ENCODE measurements at regions not wholly inside any gene's neighbourhood (a gene's known extent, or its start where the extent isn't known, plus 50 kb on each side); places are given as distances from the start of the nearest gene placed in this dataset.

DNA sequence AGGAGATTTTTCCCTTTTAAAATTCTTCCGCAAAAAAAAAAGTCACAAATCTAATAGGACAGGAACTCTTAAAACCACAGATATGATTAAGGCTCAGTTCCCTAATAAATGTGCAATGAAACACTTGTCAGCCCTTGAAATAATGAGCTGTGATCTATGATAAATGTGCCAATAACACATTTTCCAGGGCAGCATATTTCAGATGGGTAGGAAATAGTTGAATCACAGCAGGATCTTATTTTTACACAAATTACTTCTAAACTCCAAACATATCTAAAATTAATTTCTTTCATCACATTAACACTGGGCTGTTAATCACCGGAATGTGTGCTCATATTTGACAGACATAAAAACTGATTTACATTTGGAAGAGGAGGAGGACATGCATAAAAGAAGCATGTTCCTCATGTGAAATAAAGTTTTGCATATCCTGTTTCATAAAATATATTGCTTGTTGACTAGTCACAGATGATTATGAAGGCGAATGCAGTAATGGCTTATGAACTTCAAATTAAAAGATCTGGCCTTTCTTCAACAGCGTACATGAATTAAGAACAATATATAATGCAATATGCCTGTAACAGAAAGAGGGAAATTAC, 281.4 kb downstream of the PAX3 start:
- DNase-seq (ENCODE audit: low spot score) (no peak), FAIRE-seq (no peak), ATAC-seq (no peak)
- H3K27ac ChIP-seq (ENCODE audit: extremely low read length, insufficient read depth, low read length), result no peak overlapping the region
- no peaks in the 10 kb centered on the region for H3K4me1 ChIP-seq (ENCODE audit: insufficient read depth, low read length)
- no peak overlapping the region for H3K4me3 ChIP-seq (replicated peaks in 1 of 3; ENCODE audit: insufficient read depth in 1 of 3, low read depth in 2 of 3, low read length in 3 of 3)
- TF ChIP-seq DZIP1 (CRISPR knock-in tag; IDR thresholded peaks at IDR 0.05), result no peak
- no peak for TF ChIP-seq PAF1 (CRISPR knock-in tag; IDR thresholded peaks at IDR 0.05)
- no peak for TF ChIP-seq ZNF670 (CRISPR knock-in tag; IDR thresholded peaks at IDR 0.05; ENCODE audit: borderline replicate concordance)
- TF ChIP-seq FOXK2 (IDR thresholded peaks at IDR 0.05), result no peak
- H3K36me3 ChIP-seq (replicated peaks in 1 of 2; ENCODE audit: control insufficient read depth in 1 of 2, insufficient read depth in 2 of 2, low read length in 2 of 2), result no peaks in the 10 kb centered on the region
- H3K79me2 ChIP-seq (ENCODE audit: insufficient read depth, low read length), result no peaks in the 10 kb centered on the region
- H3K9ac ChIP-seq (ENCODE audit: insufficient read depth, low read depth, low read length), result no peak overlapping the region
- 12% methylated on average over 4 of the region's 4 CpGs for WGBS (ENCODE audit: low lambda C conversion rate)
- in situ Hi-C loops (cut with HindIII; ENCODE audit: extremely low pct_ligation_motif_present, low pct_unique_long_range_greater_than_20kb), result no loop called here
- ChIA-PET POLR2A (no interaction called here), CTCF (ENCODE audit: low intra/inter-chr PET ratio, low total read pairs) (no interaction called here)
- BruUV-seq (replicated peaks), result no TSS peak
- H3K4me2 ChIP-seq (ENCODE audit: low read depth, low read length), result no peak overlapping the region
- H4K20me1 ChIP-seq (ENCODE audit: insufficient read depth, low read length), result no peaks in the 10 kb centered on the region
- no peaks in the 10 kb centered on the region for H3K9me3 ChIP-seq (ENCODE audit: low read length)
- H3K27me3 ChIP-seq (ENCODE audit: control insufficient read depth in 1 of 2, insufficient read depth in 2 of 2, low read length in 2 of 2), result no peaks in the 10 kb centered on the region
- no peak overlapping the region for H2AFZ ChIP-seq (ENCODE audit: low read length)
- intact Hi-C loops (cut with micrococcal nuclease; ENCODE audit: unreplicated experiment), result no loop called here

GRCh38 chr2:222013889-222014288, 284.9 kb downstream of the PAX3 start:
- Histone ChIP-seq H3K4me3 (replicated peaks in 1 of 3; ENCODE audit: insufficient read depth in 1 of 3, low read depth in 2 of 3, low read length in 3 of 3) (no peak overlapping the region), H4K20me1 (ENCODE audit: insufficient read depth, low read length) (no peaks in the 10 kb centered on the region), H3K27ac (ENCODE audit: extremely low read length, insufficient read depth, low read length) (no peak overlapping the region), H3K27me3 (ENCODE audit: control insufficient read depth in 1 of 2, insufficient read depth in 2 of 2, low read length in 2 of 2) (no peaks in the 10 kb centered on the region), H3K4me1 (ENCODE audit: insufficient read depth, low read length) (no peaks in the 10 kb centered on the region), H3K9ac (ENCODE audit: insufficient read depth, low read depth, low read length) (no peak overlapping the region), H3K9me3 (ENCODE audit: low read length) (no peaks in the 10 kb centered on the region), H3K4me2 (ENCODE audit: low read depth, low read length) (no peak overlapping the region), H3K36me3 (replicated peaks in 1 of 2; ENCODE audit: control insufficient read depth in 1 of 2, insufficient read depth in 2 of 2, low read length in 2 of 2) (no peaks in the 10 kb centered on the region), H3K79me2 (ENCODE audit: insufficient read depth, low read length) (no peaks in the 10 kb centered on the region), H2AFZ (ENCODE audit: low read length) (no peak overlapping the region)
- WGBS (ENCODE audit: low lambda C conversion rate), result 2% methylated on average over 3 of the region's 3 CpGs
- no peak for DNase-seq (ENCODE audit: low spot score)
- TF ChIP-seq HNF4A (CRISPR knock-in tag; IDR thresholded peaks at IDR 0.05) (no peak), ZNF513 (CRISPR knock-in tag; conservative IDR thresholded peaks at IDR 0.05) (no peak), ESRRA (CRISPR knock-in tag; IDR thresholded peaks at IDR 0.05; ENCODE audit: low read depth) (no peak)
- ChIA-PET POLR2A (no interaction called here), CTCF (ENCODE audit: low intra/inter-chr PET ratio, low total read pairs) (no interaction called here)
- intact Hi-C loops (cut with micrococcal nuclease; ENCODE audit: unreplicated experiment), result no loop called here
- FAIRE-seq, result no peak
- no TSS peak for BruUV-seq (replicated peaks)
- ATAC-seq, result no peak
- in situ Hi-C loops (cut with HindIII; ENCODE audit: extremely low pct_ligation_motif_present, low pct_unique_long_range_greater_than_20kb), result no loop called here

All from HepG2 (cell line).